Caco-2 (cell line): ENCODE measurements at regions not wholly inside any gene's neighbourhood (a gene's known extent, or its start where the extent isn't known, plus 50 kb on each side); places are given as distances from the start of the nearest gene placed in this dataset.

ENCODE experiments used
- BruUV-seq: library from RNA; stranded (reverse); fragments of 400-500 nt; replicated peaks from 2 replicates; lab custom pipeline; 2021; lab: Mats Ljungman, UMichigan
- CTCF ChIA-PET: fragments of 300-600 bp; sonication (Branson Sonifier 250); formaldehyde crosslinking; loops from one replicate; lab custom pipeline; 2022; ENCODE audit warnings: antibody characterized with exemption; lab: Charles Lee
- POLR2A ChIA-PET: fragments of 300-600 bp; sonication (Branson Sonifier 250); formaldehyde crosslinking; loops from one replicate; lab custom pipeline; 2022; ENCODE audit warnings: antibody characterized with exemption; lab: Charles Lee
- DNase-seq, 2 experiments: peaks; one replicate each; pipeline versions ENCODE4 v3.0.0 to v3.0.0-alpha.2; 2020 to 2022
- H3K27me3 ChIP-seq: replicated peaks from 2 replicates; pipeline ENCODE4 v1.6.0; 2011; ENCODE audit warnings: low read length; ENCODE audit not compliant: control insufficient read depth, insufficient read depth
- H3K36me3 ChIP-seq: 2 replicates; pipeline ENCODE4 v1.5.1; 2011; ENCODE audit warnings: low read length; ENCODE audit not compliant: control insufficient read depth, insufficient read depth
- H3K4me1 ChIP-seq: fragments of 250-450 bp; sonication (Bioruptor Pico); 2 replicates; pipeline ENCODE4 v1.5.1; 2020; ENCODE audit warnings: mild to moderate bottlenecking
- H3K4me3 ChIP-seq: 2 replicates; pipeline ENCODE4 v1.5.1; 2011; ENCODE audit warnings: low read depth, mild to moderate bottlenecking, control low read depth, low read length
- H3K9me3 ChIP-seq: fragments of 250-450 bp; sonication (Bioruptor Pico); 2 replicates; pipeline ENCODE4 v1.5.1; 2020; ENCODE audit warnings: mild to moderate bottlenecking, moderate library complexity
- H3K27ac Mint-ChIP-seq: one replicate; pipeline ENCODE4 v1.8.0; 2022; ENCODE audit warnings: mixed read lengths; ENCODE audit not compliant: unreplicated experiment
- H3K27me3 Mint-ChIP-seq: one replicate; pipeline ENCODE4 v1.8.0; 2022; ENCODE audit warnings: mixed read lengths; ENCODE audit not compliant: insufficient read depth, unreplicated experiment
- H3K36me3 Mint-ChIP-seq: one replicate; pipeline ENCODE4 v1.8.0; 2022; ENCODE audit warnings: mild to moderate bottlenecking, mixed read lengths; ENCODE audit not compliant: insufficient read depth, unreplicated experiment
- H3K4me1 Mint-ChIP-seq: one replicate; pipeline ENCODE4 v1.8.0; 2022; ENCODE audit warnings: low read depth, mixed read lengths; ENCODE audit not compliant: unreplicated experiment
- H3K4me3 Mint-ChIP-seq: one replicate; pipeline ENCODE4 v1.8.0; 2022; ENCODE audit warnings: mild to moderate bottlenecking, moderate library complexity, mixed read lengths; ENCODE audit not compliant: unreplicated experiment
- H3K9me3 Mint-ChIP-seq: one replicate; pipeline ENCODE4 v1.8.0; 2022; ENCODE audit warnings: mixed read lengths; ENCODE audit not compliant: unreplicated experiment
- CTCF ChIP-seq, 2 experiments: fragments of 200-600 bp in 1 of 2; IDR thresholded peaks; 1 replicate in 1 of 2; 2 replicates in 1 of 2; pipeline versions ENCODE4 v1.5.1 to v1.8.0; 2011 to 2022; ENCODE audit warnings: antibody characterized with exemption in 1 of 2, control low read depth in 1 of 2, inconsistent platforms in 1 of 2, low read depth in 1 of 2, low read length in 1 of 2, mild to moderate bottlenecking in 1 of 2, moderate library complexity in 1 of 2; ENCODE audit not compliant: insufficient read depth in 1 of 2, severe bottlenecking in 1 of 2, unreplicated experiment in 1 of 2
- intact Hi-C: fragments of 100-400 bp; cut with micrococcal nuclease; formaldehyde crosslinking; loops from one replicate; pipeline ENCODE4 v1.10.0; 2022; ENCODE audit not compliant: unreplicated experiment

DNA sequence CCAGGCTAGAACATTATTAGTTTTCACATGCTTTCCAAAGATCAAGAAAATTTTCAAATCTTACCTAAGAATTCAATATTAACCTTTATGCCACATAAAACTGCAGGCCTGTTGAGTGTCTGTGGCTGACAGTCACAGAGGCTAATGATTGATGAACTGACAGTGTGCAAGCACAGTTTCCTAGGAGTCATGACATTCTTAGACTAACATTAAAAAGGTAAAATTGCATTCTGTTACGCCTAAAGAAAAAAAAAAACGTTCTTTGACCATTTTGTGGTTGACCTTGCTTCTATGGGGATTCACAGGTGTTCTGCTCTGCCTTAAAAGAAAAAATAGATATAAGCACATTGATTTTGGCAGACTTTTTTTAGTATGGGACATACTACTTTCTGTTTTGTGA is 1776.2 kb downstream of the PCDH9 start:
- Histone ChIP-seq H3K36me3 (no peaks in the 10 kb centered on the region), H3K27me3 (no peaks in the 10 kb centered on the region), H3K4me1 (no peaks in the 10 kb centered on the region), H3K4me3 (no peak overlapping the region), H3K9me3 (no peaks in the 10 kb centered on the region)
- Mint-ChIP-seq H3K9me3 (no peaks in the 10 kb centered on the region), H3K4me3 (no peak overlapping the region), H3K36me3 (no peaks in the 10 kb centered on the region), H3K27me3 (no peaks in the 10 kb centered on the region), H3K4me1 (no peaks in the 10 kb centered on the region), H3K27ac (no peak overlapping the region)
- ChIA-PET POLR2A (no interaction called here), CTCF (no interaction called here)
- intact Hi-C loops = no loop called here
- no peak for TF ChIP-seq CTCF (IDR thresholded peaks at IDR 0.05; ENCODE audit: insufficient read depth in 1 of 2, low read depth in 1 of 2, low read length in 1 of 2, severe bottlenecking in 1 of 2, unreplicated experiment in 1 of 2)
- no TSS peak for BruUV-seq
- DNase-seq = no peak

- no peaks in the 10 kb centered on the region for H3K9me3 ChIP-seq
- H3K4me1 ChIP-seq = no peaks in the 10 kb centered on the region
- H3K4me3 ChIP-seq = no peak overlapping the region
- H3K36me3 Mint-ChIP-seq = no peaks in the 10 kb centered on the region
- H3K27me3 ChIP-seq = no peaks in the 10 kb centered on the region
- no peaks in the 10 kb centered on the region for H3K27me3 Mint-ChIP-seq
- intact Hi-C loops = no loop called here
- no peaks in the 10 kb centered on the region for H3K36me3 ChIP-seq
- TF ChIP-seq CTCF (IDR thresholded peaks at IDR 0.05; ENCODE audit: insufficient read depth in 1 of 2, low read depth in 1 of 2, low read length in 1 of 2, severe bottlenecking in 1 of 2, unreplicated experiment in 1 of 2) = no peak
- no peak overlapping the region for H3K4me3 Mint-ChIP-seq
- BruUV-seq = no TSS peak
- POLR2A ChIA-PET = no interaction called here
- no peak overlapping the region for H3K27ac Mint-ChIP-seq
- DNase-seq = no peak
- no peaks in the 10 kb centered on the region for H3K9me3 Mint-ChIP-seq
- CTCF ChIA-PET = no interaction called here
- H3K4me1 Mint-ChIP-seq = no peaks in the 10 kb centered on the region
These were observed 1784.8 kb downstream of the PCDH9 start for GRCh38 chr13:65445340-65445739.

DNA sequence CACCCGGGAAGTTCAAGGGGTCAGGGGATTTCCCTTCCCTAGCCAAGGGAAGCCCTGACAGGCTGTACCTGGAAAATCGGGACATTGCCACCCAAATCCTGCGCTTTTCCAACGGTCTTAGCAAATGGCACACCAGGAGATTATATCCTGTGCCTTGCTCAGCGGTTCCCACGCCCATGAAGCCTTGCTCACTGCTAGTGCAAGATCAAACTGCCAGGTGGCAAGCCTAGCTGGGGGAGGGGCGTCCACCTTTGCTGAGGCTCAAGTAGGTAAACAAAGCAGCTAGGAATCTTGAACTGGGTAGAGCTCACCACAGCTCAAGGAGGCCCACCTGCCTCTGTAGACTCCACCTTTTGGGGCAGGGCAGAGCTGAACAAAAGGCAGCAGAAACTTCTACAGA is 1794.5 kb downstream of the PCDH9 start:
- ChIA-PET POLR2A (no interaction called here), CTCF (no interaction called here)
- Histone ChIP-seq H3K9me3 (0 out of 2 replicates have a peak, but pooled peaks cover 3% of the 10 kb centered on the region), H3K36me3 (no peaks in the 10 kb centered on the region), H3K4me3 (no peak overlapping the region), H3K27me3 (no peaks in the 10 kb centered on the region), H3K4me1 (no peaks in the 10 kb centered on the region)
- intact Hi-C loops = no loop called here
- H3K36me3 Mint-ChIP-seq = no peaks in the 10 kb centered on the region
- H3K27me3 Mint-ChIP-seq = no peaks in the 10 kb centered on the region
- no peak overlapping the region for H3K27ac Mint-ChIP-seq
- TF ChIP-seq CTCF (IDR thresholded peaks at IDR 0.05; ENCODE audit: insufficient read depth in 1 of 2, low read depth in 1 of 2, low read length in 1 of 2, severe bottlenecking in 1 of 2, unreplicated experiment in 1 of 2) = no peak
- no TSS peak for BruUV-seq
- H3K9me3 Mint-ChIP-seq = peaks cover 28% of the 10 kb centered on the region
- no peak for DNase-seq
- H3K4me1 Mint-ChIP-seq = no peaks in the 10 kb centered on the region
- H3K4me3 Mint-ChIP-seq = no peak overlapping the region
